NCI-H2171 treated with DMSO at 0.1 percent for 48 hours (cell line): ENCODE measurements at regions not wholly inside any gene's neighbourhood (a gene's known extent, or its start where the extent isn't known, plus 50 kb on each side); places are given as distances from the start of the nearest gene placed in this dataset.
"Not testable (repeated sequence)": the region's sequence is repeated elsewhere in the genome, so short reads cannot be mapped to it uniquely, and the experiment has no call there.

Source experiments
- DNase-seq: peaks from one replicate; lab custom pipeline; 2025; lab: John Stamatoyannopoulos, UW

DNA sequence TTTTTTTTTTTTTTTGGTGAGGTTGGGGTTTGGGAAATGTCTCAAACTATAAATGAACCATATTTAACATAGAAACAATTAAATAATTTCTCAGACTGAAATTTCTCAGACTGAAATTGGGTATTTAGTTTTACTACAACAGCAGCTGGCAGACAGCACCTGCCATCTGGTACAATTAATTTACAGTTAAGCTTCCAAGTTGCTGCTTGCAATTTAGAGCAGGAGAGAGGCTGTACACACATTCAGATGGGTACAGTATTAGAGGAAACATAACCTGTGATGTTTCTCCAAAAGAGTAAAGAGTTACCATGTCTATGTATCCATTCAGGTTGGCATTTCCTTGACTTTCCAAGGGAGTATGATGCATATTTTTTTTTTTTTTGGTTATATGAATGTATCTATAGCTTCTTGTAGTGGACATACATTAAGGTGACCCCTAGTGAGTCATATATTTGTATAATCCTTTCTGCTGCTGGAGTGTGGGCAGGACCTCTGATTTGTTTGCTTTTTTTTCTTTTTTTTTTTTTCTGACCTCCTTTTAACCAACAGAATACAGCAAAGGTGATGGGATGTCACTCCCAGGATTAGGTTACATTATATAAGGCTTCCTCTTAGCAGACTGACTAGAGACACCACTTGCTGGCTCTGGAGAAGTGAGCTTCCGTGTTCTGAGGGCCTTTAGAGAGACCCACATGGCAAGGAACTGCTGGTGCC is 201.7 kb downstream of the PTH2R start:
- peak; percentile 93 for DNase-seq

DNA sequence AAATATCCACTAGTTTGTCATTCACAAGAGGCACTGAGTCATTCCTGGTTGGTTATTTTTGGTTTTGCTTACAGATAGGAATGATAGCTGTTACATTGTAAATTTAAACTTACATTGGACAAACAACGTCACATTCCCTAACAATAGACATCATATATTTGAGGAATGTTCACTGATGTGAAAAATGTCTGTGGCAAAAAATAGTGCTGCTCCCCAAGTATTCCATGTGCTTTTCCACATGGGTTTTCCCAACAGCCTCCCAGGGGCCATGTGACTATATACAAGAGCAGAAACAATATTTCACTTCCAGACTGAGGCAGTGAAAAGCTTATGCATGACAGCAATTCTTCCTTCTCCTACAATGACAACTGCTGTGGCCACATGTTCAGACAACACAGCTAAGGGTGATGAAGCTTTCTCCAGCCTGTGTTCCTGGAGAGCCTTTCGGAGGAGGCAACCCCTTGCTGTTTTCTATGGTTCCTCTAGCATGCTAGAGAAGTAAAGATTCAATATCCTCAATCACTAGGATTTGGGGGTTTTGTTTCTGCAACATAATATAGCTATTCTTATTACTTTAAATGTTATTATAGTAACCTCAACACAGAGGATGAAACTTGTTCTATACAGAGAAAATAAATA is 202.7 kb downstream of the PTH2R start:
- peak; percentile 13 for DNase-seq

DNA sequence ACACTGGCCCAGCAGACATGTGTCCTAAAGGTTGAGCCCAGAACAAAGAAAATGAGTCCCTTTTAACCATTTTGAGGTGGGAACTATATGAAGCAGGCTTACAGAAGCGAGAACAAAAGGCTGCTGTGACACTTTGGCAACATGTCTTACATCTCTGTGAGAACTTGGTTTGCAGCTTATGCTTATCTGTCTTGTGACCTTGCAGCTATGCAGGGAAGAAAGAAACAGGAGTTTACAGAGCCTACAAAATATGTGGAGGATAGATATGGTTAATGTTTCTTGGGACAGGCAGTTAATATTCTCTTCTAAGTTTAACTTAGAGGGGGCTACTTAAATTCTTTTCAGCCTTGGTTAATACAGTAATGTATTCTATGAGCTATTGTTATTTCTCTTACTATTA is 209.1 kb downstream of the PTH2R start:
- not testable (repeated sequence) for DNase-seq

DNA sequence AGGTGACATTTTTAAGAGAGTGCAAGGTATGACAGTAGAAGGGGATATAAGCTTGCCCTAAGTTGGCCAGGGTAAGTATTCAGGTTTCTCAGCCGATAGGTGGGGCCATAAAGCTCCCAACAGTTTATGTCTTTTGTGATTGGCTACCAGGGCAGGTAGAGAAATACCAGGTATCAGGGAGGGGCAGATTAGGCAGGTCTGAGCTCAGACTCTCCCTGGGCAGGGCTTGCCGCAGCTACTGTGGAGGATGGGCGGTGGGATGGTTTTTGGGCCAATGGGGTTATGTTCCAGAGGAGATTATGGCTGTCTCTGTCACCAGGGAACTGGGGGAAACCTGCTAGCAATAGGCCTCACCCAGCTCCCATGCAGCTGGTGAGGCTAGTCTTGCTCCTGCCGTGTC is 211.6 kb downstream of the PTH2R start:
- DNase-seq, result no peak

DNA sequence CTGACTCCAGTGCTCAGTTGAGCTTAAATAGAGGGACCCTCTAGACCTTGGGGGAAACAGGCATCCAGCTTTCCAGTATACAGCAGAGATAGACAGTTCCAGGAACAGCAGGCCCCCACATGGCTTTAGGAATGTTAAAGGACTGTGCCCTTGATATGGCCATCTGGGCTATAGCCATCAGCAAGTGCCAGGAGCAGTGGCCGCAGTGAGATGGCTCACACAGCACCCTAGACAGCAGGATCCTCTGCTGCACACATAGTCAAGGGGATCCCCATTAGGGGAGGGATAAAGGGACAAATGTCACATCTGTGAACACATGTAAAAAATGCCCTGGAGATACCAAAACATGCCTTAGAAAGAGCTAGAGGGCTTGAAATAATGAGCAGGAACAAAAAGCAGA is 213.4 kb downstream of the PTH2R start:
- no peak for DNase-seq

DNA sequence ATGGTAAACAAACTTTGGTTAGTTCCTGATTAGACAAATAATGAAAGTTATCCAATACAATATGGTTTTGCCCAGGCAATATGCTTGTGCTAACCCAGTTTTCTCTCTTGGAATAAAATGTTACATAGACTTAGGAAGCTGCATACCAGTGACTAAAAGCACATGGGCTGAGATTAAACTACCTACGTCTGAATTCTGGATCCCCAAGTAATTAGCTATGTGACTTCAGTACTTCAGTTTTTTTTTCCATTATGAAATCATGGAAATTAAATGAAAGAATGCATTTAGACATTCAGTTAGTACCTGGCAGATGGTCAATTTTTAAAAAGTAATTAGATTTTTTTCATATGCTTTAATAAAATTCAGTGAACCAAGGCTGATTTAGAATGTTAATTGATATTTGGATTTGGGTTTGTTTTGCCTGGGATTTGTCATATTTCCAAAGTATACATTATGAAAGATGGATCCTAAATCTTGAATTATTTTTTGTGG is 213.9 kb downstream of the PTH2R start:
- peak; percentile 6 for DNase-seq

DNA sequence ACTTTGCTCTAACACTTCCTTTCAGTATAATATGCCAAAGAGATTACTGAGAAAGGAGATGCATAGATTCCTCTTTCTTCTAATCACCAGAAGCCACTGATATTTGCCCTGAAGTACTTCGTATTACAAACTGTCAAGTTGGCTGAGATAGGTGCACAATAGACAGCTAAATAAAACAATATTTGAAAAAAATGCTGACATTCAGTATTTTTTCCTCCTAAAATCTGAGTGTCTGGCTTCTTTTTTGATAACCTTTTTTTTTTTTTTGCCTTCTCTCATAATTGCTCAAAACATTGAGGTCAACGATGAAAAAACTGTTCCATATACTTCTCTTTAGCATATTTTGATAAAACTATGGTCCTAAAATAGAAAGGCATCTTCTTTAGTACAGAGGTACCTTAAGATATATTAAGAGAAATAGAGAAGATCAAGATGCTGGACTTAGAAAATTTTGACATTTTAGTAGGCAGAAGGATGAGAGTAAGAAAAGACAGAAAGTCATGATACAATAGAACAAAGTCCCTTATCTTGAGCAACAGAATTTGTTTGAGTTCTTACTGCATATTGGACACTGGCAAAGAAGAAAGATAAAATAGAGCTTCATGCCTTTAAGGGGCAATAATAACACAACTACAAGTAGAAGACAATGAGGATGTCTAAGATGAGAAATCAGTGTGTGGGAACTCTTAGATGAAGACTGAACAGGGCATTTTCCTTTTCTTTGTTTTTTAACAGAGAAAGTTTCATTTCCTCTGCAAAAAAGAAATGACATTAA is 220.7 kb downstream of the PTH2R start:
- no peak for DNase-seq

DNA sequence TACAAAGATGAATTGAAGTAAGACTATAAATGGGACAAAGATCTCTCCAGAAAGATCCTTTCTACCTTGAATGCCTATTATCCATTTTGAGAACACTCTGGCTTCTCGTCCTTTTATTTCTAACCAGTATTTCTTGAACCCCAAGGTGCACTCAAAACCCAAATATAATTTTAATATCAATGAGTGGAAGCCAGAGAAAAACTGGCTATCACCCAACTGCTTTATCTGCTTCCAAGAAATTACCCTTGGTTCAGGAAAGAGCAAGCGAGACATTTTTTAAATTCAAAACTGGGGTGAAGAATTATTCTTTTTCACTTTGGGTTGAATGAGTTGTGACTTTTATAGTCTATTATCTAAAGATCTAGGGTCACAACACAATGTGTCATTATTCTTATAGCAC is 221.3 kb downstream of the PTH2R start:
- no peak for DNase-seq

DNA sequence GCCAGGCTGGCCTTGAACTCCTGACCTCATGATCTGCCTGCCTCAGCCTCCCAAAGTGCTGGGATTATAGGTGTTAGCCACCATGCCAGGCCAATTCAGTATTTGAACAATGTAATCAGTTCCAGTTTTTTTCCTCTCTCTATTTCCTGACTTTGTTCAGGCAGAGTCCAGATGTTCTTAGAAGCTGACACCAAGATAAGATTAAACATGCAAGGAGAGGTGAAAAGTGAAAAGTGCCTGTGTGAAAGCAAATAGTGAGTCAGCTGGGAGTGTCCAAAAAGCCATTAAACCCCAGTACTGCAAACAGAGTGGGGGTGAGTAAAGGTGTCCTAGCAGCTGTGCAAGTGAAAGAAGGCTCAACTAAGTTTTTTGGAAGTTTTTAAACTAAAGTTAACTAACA is 231.5 kb downstream of the PTH2R start:
- peak; percentile 20 for DNase-seq

DNA sequence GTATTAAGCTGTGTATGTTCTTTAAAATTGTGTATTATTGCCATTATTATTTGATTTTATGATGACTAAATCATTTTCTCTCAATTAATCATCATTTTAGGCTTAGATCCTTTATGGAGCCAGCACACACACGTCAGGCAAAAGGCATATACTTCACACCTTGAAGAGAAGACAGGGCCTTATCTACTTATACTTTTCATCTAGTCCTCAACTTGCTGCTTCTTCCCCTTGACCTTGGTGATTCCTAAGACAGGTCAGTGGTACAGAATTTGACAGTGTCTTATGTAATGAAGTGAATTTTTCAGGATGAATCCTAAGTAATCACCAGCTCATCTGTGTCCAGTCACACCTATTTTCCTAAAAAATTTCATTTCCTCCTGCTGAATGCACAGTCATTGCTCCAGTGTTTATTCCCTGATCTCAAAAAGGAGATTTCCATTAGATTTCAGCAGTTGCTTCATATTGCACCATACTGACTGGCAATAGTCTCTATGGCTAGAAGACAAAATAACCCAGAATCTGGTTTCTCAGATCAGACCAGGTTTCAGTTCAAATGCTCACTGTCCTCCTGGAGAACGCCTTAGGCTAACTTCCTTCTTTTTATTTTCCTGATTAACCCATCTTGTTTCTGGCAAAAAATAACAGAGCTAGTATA is 235.7 kb downstream of the PTH2R start:
- DNase-seq, result no peak

DNA sequence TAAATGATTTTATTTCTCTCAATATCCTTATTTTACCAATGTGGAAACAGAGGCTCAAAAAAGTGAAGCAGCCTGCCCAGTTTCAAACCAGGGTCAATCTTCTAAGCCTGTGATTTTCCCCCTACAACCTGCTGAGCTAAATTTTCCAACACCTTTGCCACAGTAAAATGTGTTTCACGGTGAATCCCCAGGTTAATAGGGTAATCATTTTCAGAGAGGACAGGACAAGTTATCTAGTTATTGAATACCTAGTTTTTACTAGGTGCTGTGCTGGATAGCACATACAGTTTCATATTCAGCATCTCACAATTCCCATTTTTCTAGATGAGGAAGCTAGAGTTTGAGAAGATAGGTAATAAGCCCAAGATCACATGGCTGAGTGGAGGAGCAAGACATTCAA is 236.6 kb downstream of the PTH2R start:
- no peak for DNase-seq

DNA sequence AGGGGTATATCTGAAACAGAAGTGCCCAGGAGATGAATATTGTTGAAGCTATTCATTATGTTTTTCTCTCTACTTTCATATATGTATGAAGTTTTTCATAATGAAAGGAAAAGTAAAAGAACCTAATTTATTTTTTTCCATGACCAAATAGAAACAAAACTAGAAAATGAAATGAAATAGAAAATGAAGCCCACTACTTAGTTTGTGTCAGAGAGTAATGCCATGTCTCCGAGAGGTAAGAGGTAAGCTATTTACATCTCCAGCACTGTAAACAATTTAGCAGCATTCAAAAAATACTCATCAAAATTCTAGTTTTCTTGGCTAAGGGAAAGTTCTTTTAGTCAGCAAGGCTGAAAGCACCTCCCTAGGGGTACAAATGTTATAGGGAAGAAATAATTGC is 238.6 kb downstream of the PTH2R start:
- no peak for DNase-seq

DNA sequence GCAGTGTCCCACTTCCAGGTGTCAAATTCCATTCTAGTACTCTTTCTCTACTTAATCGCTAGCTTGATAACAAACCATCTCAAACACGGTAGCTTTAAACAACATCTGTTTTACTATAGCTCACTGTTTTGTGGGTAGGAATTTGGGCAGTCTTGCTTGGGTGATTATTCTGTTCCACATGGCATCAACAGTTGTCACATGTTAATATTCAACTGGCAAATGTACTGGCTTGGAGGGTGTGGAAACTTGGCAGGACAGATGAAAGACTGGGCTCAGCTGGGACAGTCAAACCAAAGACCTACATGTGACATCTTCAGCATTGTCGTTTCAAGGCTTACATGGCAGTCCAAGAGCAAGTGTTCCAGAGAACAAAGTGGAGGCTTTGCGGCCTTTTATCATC is 241.8 kb downstream of the PTH2R start:
- peak; percentile 32 for DNase-seq

DNA sequence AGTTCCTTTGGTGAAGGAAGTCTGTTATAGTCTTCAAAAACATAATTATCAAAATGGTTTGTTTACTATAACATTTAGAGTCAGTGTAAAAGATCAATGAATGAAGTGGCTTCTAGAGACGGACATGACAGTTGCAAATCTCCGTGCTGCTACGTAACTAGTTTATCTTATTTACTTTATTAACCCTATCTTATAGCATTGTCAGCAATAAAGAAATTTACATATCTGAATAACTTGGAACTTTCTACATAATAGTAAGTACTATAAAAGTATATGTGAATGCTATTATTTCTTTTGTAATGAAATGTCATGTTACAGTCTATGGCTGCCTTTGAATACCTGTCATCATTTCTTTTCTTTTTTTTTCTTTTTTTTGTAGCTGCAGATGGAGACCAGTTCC is 246.8 kb downstream of the PTH2R start:
- DNase-seq, result no peak

DNA sequence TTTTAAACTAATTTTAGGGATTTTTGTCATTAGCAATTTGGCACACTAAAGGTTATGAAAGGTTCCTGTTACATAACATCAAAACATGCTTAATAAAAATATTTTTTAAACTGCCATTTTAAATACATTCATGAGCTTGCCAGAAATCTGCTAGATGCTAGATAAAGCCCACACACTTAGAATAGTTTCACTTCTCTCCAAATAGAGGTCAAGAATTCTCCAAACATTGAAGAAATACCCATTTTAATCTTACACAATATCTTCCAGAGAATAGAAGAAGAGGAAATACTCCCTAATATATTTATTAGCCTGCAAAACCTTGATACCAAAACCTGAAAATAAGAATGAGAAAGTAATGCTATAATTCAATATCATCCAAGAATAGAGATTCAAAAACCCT is 247.5 kb downstream of the PTH2R start:
- DNase-seq, result no peak

DNA sequence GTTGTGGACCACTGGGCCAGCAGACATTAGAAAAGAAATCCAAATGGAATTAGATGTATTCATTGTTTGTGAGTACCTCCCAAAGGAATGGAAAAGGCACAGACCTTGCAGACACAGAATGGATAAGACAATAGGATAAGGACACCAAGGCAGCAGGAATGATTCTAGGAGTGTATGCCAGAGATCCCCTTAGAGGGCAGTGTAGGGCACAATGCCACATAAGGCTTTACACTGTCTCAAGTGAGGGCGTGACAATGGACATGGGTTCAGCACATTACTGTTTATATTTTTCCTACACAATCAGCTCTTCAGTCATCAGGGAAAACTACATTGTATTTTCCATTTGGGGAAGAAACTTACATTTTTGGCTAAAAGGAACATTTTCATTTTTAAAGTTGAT is 250.9 kb downstream of the PTH2R start:
- no peak for DNase-seq

DNA sequence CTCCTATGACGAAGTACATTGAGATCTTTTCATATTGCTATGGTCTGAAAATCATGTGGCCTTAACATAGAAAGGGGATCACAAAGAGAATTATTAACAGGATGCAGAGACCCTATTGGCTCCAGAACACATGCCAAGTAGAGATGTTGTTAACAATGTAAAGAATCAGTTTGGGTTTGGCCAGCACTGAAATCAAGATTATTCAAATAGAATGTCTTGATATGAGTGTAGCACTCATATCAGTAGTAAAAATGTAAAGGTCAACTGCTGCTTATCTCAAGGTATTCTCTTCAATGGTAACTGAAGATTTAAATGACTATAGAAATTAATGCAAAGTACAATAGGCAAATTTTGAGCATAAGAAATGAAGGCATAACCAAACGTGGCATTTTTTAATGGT is 262.8 kb downstream of the PTH2R start:
- no peak for DNase-seq

DNA sequence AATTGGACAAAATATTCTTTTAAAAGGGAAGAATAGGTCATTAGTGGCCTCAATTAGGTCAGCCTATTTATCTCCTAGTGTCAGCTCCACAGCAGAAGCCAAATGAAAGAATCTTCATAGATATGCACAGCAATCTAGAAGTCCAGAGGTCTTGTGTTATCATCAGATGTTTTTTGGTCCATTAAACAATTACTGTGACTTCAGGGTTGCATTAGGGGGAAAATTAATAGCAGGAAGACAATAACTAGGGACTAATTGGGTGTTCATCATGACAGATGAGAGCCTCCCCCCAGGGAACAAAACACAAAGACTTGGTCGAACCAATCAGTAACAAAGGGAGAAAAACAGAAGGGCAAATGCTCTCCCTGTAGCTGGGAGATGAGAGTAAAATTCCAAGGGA is 264.7 kb downstream of the PTH2R start:
- peak; percentile 63 for DNase-seq

DNA sequence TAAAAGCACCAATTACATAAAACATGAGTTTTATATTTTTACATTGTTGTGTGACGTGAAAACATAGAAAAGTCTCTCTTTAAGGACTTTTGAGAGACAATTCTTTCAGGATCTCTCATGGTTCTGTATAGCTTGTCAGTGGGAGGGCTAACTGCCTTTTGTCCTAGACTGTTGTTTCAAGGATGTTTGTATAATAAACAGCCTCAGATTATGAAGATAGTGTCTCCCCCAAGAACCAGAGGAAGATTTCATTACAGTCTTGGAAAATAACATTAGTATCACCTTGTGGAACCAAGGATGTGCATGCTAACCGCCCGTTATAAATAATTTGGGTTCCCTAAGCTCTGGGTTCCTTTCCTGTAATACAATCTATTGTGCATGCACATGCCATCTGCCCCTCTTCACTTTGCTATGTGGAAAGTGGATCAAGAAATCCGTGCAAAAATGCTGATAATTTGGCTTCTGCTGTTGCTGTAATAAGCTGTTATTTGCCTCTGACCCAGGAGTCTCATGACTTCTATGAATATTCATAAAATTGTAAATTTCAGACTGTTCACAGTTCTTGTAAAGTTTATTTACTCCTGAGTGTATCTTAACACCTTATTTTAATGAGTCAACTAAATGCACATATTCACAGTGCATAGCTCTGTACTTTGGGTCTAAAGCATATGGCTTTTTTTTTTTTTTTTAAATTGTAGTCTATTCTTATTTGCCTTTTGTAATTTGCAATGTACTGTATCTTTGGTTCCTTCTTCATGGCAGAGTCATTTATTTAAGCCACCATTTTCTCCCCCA is 265.5 kb downstream of the PTH2R start:
- DNase-seq, result peak; percentile 76

DNA sequence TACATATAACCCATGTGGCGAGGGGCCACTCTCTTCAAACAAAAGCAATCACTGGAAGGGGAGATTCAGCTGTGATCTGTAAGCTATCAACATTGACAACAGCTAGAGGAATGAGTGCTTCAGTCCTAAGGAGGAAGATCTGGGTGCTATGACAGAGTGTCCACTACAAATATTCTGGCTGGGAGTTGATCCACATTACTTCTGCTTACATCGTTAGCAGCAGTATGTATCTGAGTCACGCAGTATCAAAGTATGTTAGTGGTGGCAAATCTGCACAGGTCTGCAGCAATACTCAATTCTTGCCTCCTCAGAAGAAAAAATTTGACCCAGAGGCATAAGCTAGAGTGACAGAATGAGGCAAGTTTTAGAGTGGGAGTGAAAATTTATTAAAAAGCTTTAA is 267.0 kb downstream of the PTH2R start:
- DNase-seq, result no peak

DNA sequence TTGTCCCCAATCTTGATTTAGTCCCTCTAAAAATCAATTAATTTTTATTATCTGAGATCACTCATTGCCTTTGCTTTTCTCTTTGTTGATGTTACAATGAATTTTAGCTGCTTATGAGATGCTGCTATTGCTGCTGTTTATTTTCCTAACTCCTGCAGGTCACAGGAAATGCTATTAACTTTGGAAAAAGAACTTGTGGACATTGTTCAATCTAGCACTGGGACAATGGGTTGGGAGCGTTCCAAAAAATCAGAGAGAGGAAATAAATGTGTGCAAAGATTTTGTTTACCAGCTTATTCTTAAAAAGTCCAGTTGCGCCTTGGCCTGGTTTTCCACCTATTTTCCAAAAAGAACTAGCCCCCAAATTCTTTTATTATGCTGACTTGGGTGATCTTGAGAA is 268.3 kb downstream of the PTH2R start:
- no peak for DNase-seq

DNA sequence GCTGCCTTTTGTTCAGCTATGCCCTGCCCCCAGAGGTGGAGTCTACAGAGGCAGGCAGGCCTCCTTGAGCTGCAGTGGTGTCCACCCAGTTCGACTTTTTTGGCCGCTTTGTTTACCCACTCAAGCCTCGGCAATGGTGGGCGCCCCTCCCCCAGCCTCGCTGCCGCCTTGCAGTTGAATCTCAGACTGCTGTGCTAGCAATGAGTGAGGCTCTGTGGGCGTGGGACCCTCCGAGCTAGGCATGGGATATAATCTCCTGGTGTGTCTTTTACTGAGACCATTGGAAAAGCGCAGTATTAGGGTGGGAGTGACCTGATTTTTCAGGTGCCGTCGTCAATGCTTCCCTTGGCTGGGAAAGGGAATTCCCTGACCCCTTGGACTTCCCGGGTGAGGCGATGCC is 279.3 kb downstream of the PTH2R start:
- DNase-seq, result not testable (repeated sequence)
